T-helper 17 cell (primary cell): ENCODE measurements at regions not wholly inside any gene's neighbourhood (a gene's known extent, or its start where the extent isn't known, plus 50 kb on each side); places are given as distances from the start of the nearest gene placed in this dataset.
"Not testable (repeated sequence)": the region's sequence is repeated elsewhere in the genome, so short reads cannot be mapped to it uniquely, and the experiment has no call there.

ENCODE experiments used
- ATAC-seq: fragments of 150-1000 bp; cut with Tn5 transposase; 2 replicates; pipeline ENCODE4 v1.10.0; 2021; ENCODE audit warnings: mild to moderate bottlenecking, moderate library complexity
- DNase-seq, 3 donors: peaks; one replicate each; pipeline versions ENCODE4 v3.0.0 to v3.0.0-alpha.2; 2020 to 2021
- H3K9me3 ChIP-seq: one replicate; pipeline ENCODE4 v1.7.0; 2013; ENCODE audit warnings: low read length, mild to moderate bottlenecking; ENCODE audit not compliant: control insufficient read depth, poor library complexity, severe bottlenecking
- H3K27ac Mint-ChIP-seq: one replicate; pipeline ENCODE4 v1.8.0; 2022; ENCODE audit warnings: mild to moderate bottlenecking, moderate library complexity, mixed read lengths
- H3K27me3 Mint-ChIP-seq: one replicate; pipeline ENCODE4 v1.8.0; 2022; ENCODE audit warnings: mixed read lengths
- H3K36me3 Mint-ChIP-seq: one replicate; pipeline ENCODE4 v1.8.0; 2022; ENCODE audit warnings: low read depth, mixed read lengths
- H3K4me1 Mint-ChIP-seq: one replicate; pipeline ENCODE4 v1.8.0; 2022; ENCODE audit warnings: mild to moderate bottlenecking, mixed read lengths
- H3K4me3 Mint-ChIP-seq: one replicate; pipeline ENCODE4 v1.8.0; 2022; ENCODE audit warnings: mild to moderate bottlenecking, moderate library complexity, mixed read lengths

- Mint-ChIP-seq H3K36me3 (no peaks in the 10 kb centered on the region), H3K4me1 (peaks cover 2% of the 10 kb centered on the region), H3K27me3 (no peaks in the 10 kb centered on the region), H3K27ac (peak overlapping the region; percentile 91), H3K4me3 (peak overlapping the region; percentile 98)
- no peak for ATAC-seq
- no peaks in the 10 kb centered on the region for H3K9me3 ChIP-seq
- DNase-seq, result peak in 1 of 3 donors; percentile 18
These were observed 142.0 kb downstream of the ZNF737 start for GRCh38 chr19:20423381-20424197.

- Mint-ChIP-seq H3K27ac (no peak overlapping the region), H3K4me3 (peak overlapping the region; percentile 98), H3K36me3 (no peaks in the 10 kb centered on the region), H3K27me3 (no peaks in the 10 kb centered on the region), H3K4me1 (peaks cover 2% of the 10 kb centered on the region)
- ATAC-seq, result no peak
- no peak for DNase-seq
- no peaks in the 10 kb centered on the region for H3K9me3 ChIP-seq
These were observed 143.1 kb downstream of the ZNF737 start for GRCh38 chr19:20422216-20423205.

- no peak for ATAC-seq
- no peaks in the 10 kb centered on the region for H3K36me3 Mint-ChIP-seq
These were observed 148.9 kb downstream of the ZNF737 start for GRCh38 chr19:20416661-20417060.

GRCh38 chr19:20414120-20414519 is 151.5 kb downstream of the ZNF737 start:
- DNase-seq, result no peak
- Mint-ChIP-seq H3K27ac (no peak overlapping the region), H3K27me3 (no peaks in the 10 kb centered on the region), H3K36me3 (peaks cover 3% of the 10 kb centered on the region), H3K4me1 (no peaks in the 10 kb centered on the region), H3K4me3 (no peak overlapping the region)
- H3K9me3 ChIP-seq, result no peaks in the 10 kb centered on the region
- ATAC-seq, result no peak

More at GRCh38 chr19:20416661-20417060, 148.9 kb downstream of the ZNF737 start:
- DNase-seq, result no peak
- no peaks in the 10 kb centered on the region for H3K4me1 Mint-ChIP-seq
- no peak overlapping the region for H3K4me3 Mint-ChIP-seq
- no peaks in the 10 kb centered on the region for H3K27me3 Mint-ChIP-seq
- no peak overlapping the region for H3K27ac Mint-ChIP-seq
- no peaks in the 10 kb centered on the region for H3K9me3 ChIP-seq

- Mint-ChIP-seq H3K27me3 (no peaks in the 10 kb centered on the region), H3K4me1 (no peaks in the 10 kb centered on the region), H3K36me3 (peaks cover 3% of the 10 kb centered on the region), H3K4me3 (no peak overlapping the region), H3K27ac (no peak overlapping the region)
- DNase-seq, result no peak
- no peak for ATAC-seq
- no peaks in the 10 kb centered on the region for H3K9me3 ChIP-seq
These were observed 151.9 kb downstream of the ZNF737 start for GRCh38 chr19:20413705-20414104.

GRCh38 chr19:20412846-20413245 is 152.7 kb downstream of the ZNF737 start:
- ATAC-seq (no peak), DNase-seq (no peak)
- H3K36me3 Mint-ChIP-seq, result peaks cover 8% of the 10 kb centered on the region
- no peaks in the 10 kb centered on the region for H3K4me1 Mint-ChIP-seq
- no peaks in the 10 kb centered on the region for H3K27me3 Mint-ChIP-seq
- H3K9me3 ChIP-seq, result no peaks in the 10 kb centered on the region
- H3K27ac Mint-ChIP-seq, result no peak overlapping the region
- H3K4me3 Mint-ChIP-seq, result no peak overlapping the region

GRCh38 chr19:20397292-20397691 is 168.3 kb downstream of the ZNF737 start:
- DNase-seq, result no peak
- Mint-ChIP-seq H3K36me3 (peaks cover 2% of the 10 kb centered on the region), H3K4me3 (no peak overlapping the region)

GRCh38 chr19:20388706-20389225 is 176.8 kb downstream of the ZNF737 start:
- ATAC-seq (no peak), DNase-seq (no peak)
- Mint-ChIP-seq H3K4me1 (no peaks in the 10 kb centered on the region), H3K36me3 (no peaks in the 10 kb centered on the region), H3K4me3 (no peak overlapping the region), H3K27me3 (no peaks in the 10 kb centered on the region), H3K27ac (no peak overlapping the region)
- peaks cover 22% of the 10 kb centered on the region for H3K9me3 ChIP-seq

More at GRCh38 chr19:20397292-20397691, 168.3 kb downstream of the ZNF737 start:
- Mint-ChIP-seq H3K27me3 (no peaks in the 10 kb centered on the region), H3K27ac (no peak overlapping the region), H3K4me1 (no peaks in the 10 kb centered on the region)
- no peak for ATAC-seq
- H3K9me3 ChIP-seq, result peaks cover 32% of the 10 kb centered on the region

- H3K4me3 Mint-ChIP-seq, result no peak overlapping the region
- no peaks in the 10 kb centered on the region for H3K4me1 Mint-ChIP-seq
These were observed 180.5 kb downstream of the ZNF737 start for GRCh38 chr19:20385061-20385460.

GRCh38 chr19:20371911-20372310 is 193.7 kb downstream of the ZNF737 start:
- ATAC-seq (no peak), DNase-seq (no peak)
- Mint-ChIP-seq H3K36me3 (no peaks in the 10 kb centered on the region), H3K4me3 (no peak overlapping the region), H3K27ac (no peak overlapping the region), H3K4me1 (no peaks in the 10 kb centered on the region), H3K27me3 (no peaks in the 10 kb centered on the region)
- H3K9me3 ChIP-seq, result no peaks in the 10 kb centered on the region

More at GRCh38 chr19:20385061-20385460, 180.5 kb downstream of the ZNF737 start:
- no peak overlapping the region for H3K27ac Mint-ChIP-seq
- ATAC-seq, result no peak
- H3K27me3 Mint-ChIP-seq, result no peaks in the 10 kb centered on the region
- no peaks in the 10 kb centered on the region for H3K36me3 Mint-ChIP-seq
- peaks cover 13% of the 10 kb centered on the region for H3K9me3 ChIP-seq
- no peak for DNase-seq

GRCh38 chr19:20371304-20371703 is 194.3 kb downstream of the ZNF737 start:
- not testable (repeated sequence) for H3K27me3 Mint-ChIP-seq, H3K27ac Mint-ChIP-seq, DNase-seq, ATAC-seq, H3K4me1 Mint-ChIP-seq, H3K4me3 Mint-ChIP-seq, H3K36me3 Mint-ChIP-seq, H3K9me3 ChIP-seq

GRCh38 chr19:20367811-20368294 is 197.7 kb downstream of the ZNF737 start:
- no peak overlapping the region for H3K27ac Mint-ChIP-seq

GRCh38 chr19:20365146-20365545 is 198.1 kb downstream of the ZNF486 start:
- no peaks in the 10 kb centered on the region for H3K9me3 ChIP-seq
- Mint-ChIP-seq H3K4me3 (no peak overlapping the region), H3K4me1 (no peaks in the 10 kb centered on the region), H3K36me3 (no peaks in the 10 kb centered on the region), H3K27me3 (no peaks in the 10 kb centered on the region), H3K27ac (no peak overlapping the region)
- no peak for ATAC-seq
- DNase-seq, result no peak

More at GRCh38 chr19:20367811-20368294, 197.7 kb downstream of the ZNF737 start:
- H3K36me3 Mint-ChIP-seq, result no peaks in the 10 kb centered on the region
- no peaks in the 10 kb centered on the region for H3K4me1 Mint-ChIP-seq
- ATAC-seq (peak; percentile 37), DNase-seq (no peak)
- no peaks in the 10 kb centered on the region for H3K27me3 Mint-ChIP-seq
- no peaks in the 10 kb centered on the region for H3K9me3 ChIP-seq
- H3K4me3 Mint-ChIP-seq, result no peak overlapping the region
